DND-41 (cell line): ENCODE measurements at regions not wholly inside any gene's neighbourhood (a gene's known extent, or its start where the extent isn't known, plus 50 kb on each side); places are given as distances from the start of the nearest gene placed in this dataset.

Experiments used
- ATAC-seq: fragments of 200-7000 bp; cut with Tn5 transposase; 3 replicates; pipeline ENCODE4 v1.9.1; 2021; ENCODE audit warnings: low read depth; ENCODE audit not compliant: insufficient read depth
- DNase-seq: peaks from one replicate; pipeline ENCODE4 v3.0.0-alpha.2; 2020
- H2AFZ ChIP-seq: 2 replicates; pipeline ENCODE4 v1.6.0; 2012; ENCODE audit warnings: low read depth, low read length
- H3K27ac ChIP-seq: 2 replicates; pipeline ENCODE4 v1.5.1; 2012; ENCODE audit warnings: low read length, inconsistent platforms
- H3K27me3 ChIP-seq: fragments of 200-600 bp; sonication (generic); 2 replicates; pipeline ENCODE4 v1.6.0; 2012; ENCODE audit warnings: low read length, mild to moderate bottlenecking, inconsistent platforms; ENCODE audit not compliant: insufficient read depth, poor library complexity
- H3K36me3 ChIP-seq: 2 replicates; pipeline ENCODE4 v1.5.1; 2012; ENCODE audit warnings: low read length, inconsistent platforms; ENCODE audit not compliant: insufficient read depth
- H3K4me1 ChIP-seq: 2 replicates; pipeline ENCODE4 v1.5.1; 2012; ENCODE audit warnings: mild to moderate bottlenecking, low read length; ENCODE audit not compliant: insufficient read depth
- H3K4me2 ChIP-seq: 2 replicates; pipeline ENCODE4 v1.6.0; 2012; ENCODE audit warnings: mild to moderate bottlenecking, moderate library complexity, low read length, inconsistent platforms; ENCODE audit not compliant: insufficient read depth
- H3K4me3 ChIP-seq, 2 experiments: fragments of 200-600 bp in 1 of 2; shearing (Covaris generic) in 1 of 2; 2 replicates each; pipeline ENCODE4 v1.5.1; 2012 to 2016; ENCODE audit warnings: inconsistent platforms in 2 of 2, low read length in 2 of 2, mild to moderate bottlenecking in 2 of 2, low read depth in 1 of 2, moderate library complexity in 1 of 2
- H3K79me2 ChIP-seq: 2 replicates; pipeline ENCODE4 v1.6.0; 2012; ENCODE audit warnings: low read length, inconsistent platforms; ENCODE audit not compliant: insufficient read depth
- H3K9ac ChIP-seq: 2 replicates; pipeline ENCODE4 v1.6.0; 2012; ENCODE audit warnings: low read depth, mild to moderate bottlenecking, inconsistent platforms, low read length, moderate library complexity
- H3K9me3 ChIP-seq: 2 replicates; pipeline ENCODE4 v1.5.1; 2012; ENCODE audit warnings: low read length, moderate library complexity, mild to moderate bottlenecking, inconsistent platforms; ENCODE audit not compliant: insufficient read depth, severe bottlenecking
- H4K20me1 ChIP-seq: 2 replicates; pipeline ENCODE4 v1.6.0; 2012; ENCODE audit warnings: low read length; ENCODE audit not compliant: insufficient read depth
- EZH2 ChIP-seq: IDR thresholded peaks from 3 replicates; pipeline ENCODE4 v1.6.1; 2012; ENCODE audit warnings: borderline replicate concordance, low read depth, mild to moderate bottlenecking, moderate library complexity, low read length, inconsistent platforms; ENCODE audit not compliant: severe bottlenecking
- TF ChIP-seq, protein P1 (sequence below): IDR thresholded peaks from 2 replicates; pipeline ENCODE4 v1.5.1; 2012; ENCODE audit warnings: borderline replicate concordance, low read length, moderate library complexity, mild to moderate bottlenecking; ENCODE audit not compliant: poor library complexity, severe bottlenecking; ENCODE audit errors: extremely low read depth

- Histone ChIP-seq H4K20me1 (no peaks in the 10 kb centered on the region), H3K4me2 (no peak overlapping the region), H3K79me2 (no peaks in the 10 kb centered on the region), H3K9me3 (no peaks in the 10 kb centered on the region), H3K27ac (no peak overlapping the region), H3K4me1 (peaks cover 35% of the 10 kb centered on the region), H2AFZ (no peak overlapping the region), H3K4me3 (no peak overlapping the region), H3K36me3 (no peaks in the 10 kb centered on the region), H3K9ac (no peak overlapping the region), H3K27me3 (no peaks in the 10 kb centered on the region)
- ATAC-seq (no peak), DNase-seq (no peak)
- TF ChIP-seq EZH2 = no peak
These were observed 73.4 kb upstream of the ITPRID2 start for GRCh38 chr2:181818058-181818680.

- Histone ChIP-seq H3K79me2 (no peaks in the 10 kb centered on the region), H3K9ac (no peak overlapping the region), H2AFZ (no peak overlapping the region), H3K27me3 (no peaks in the 10 kb centered on the region), H3K4me2 (no peak overlapping the region), H3K4me3 (no peak overlapping the region), H3K4me1 (peaks cover 28% of the 10 kb centered on the region), H3K36me3 (no peaks in the 10 kb centered on the region), H4K20me1 (no peaks in the 10 kb centered on the region), H3K9me3 (no peaks in the 10 kb centered on the region), H3K27ac (no peak overlapping the region)
- TF ChIP-seq EZH2 = no peak
- TF ChIP-seq, protein P1, sequence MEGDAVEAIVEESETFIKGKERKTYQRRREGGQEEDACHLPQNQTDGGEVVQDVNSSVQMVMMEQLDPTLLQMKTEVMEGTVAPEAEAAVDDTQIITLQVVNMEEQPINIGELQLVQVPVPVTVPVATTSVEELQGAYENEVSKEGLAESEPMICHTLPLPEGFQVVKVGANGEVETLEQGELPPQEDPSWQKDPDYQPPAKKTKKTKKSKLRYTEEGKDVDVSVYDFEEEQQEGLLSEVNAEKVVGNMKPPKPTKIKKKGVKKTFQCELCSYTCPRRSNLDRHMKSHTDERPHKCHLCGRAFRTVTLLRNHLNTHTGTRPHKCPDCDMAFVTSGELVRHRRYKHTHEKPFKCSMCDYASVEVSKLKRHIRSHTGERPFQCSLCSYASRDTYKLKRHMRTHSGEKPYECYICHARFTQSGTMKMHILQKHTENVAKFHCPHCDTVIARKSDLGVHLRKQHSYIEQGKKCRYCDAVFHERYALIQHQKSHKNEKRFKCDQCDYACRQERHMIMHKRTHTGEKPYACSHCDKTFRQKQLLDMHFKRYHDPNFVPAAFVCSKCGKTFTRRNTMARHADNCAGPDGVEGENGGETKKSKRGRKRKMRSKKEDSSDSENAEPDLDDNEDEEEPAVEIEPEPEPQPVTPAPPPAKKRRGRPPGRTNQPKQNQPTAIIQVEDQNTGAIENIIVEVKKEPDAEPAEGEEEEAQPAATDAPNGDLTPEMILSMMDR = no peak
- ATAC-seq = no peak
- DNase-seq = no peak
These were observed 72.7 kb upstream of the ITPRID2 start for GRCh38 chr2:181818840-181819239.

DNA sequence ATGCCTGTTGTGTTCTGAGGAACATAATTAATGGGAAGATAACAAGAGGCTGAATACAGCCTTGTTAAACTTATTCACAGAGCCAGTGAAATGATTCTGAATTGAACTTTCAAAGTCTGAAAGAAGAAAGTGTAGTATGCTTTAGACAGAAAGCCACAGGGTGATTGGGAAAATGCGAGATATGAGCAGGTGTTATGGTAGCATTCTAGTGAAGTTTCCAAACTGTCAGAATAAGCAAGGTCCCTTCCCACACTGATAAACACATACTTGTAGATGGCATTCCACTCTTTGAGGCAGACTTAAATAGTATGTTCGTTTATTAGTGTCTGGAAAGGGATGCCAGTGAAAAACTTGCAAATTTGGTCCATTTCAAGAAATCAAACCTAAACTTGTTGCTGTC is 70.5 kb upstream of the ITPRID2 start:
- peaks cover 13% of the 10 kb centered on the region for H3K4me1 ChIP-seq
- H4K20me1 ChIP-seq = no peaks in the 10 kb centered on the region
- no peaks in the 10 kb centered on the region for H3K27me3 ChIP-seq
- no peak overlapping the region for H3K9ac ChIP-seq
- H3K4me3 ChIP-seq = no peak overlapping the region
- DNase-seq (no peak), ATAC-seq (peak; percentile 12; the same call in 1 of the 3 replicates)
- no peaks in the 10 kb centered on the region for H3K9me3 ChIP-seq
- no peak overlapping the region for H3K27ac ChIP-seq
- no peaks in the 10 kb centered on the region for H3K36me3 ChIP-seq
- no peak for TF ChIP-seq EZH2
- TF ChIP-seq, protein P1 = no peak
- H3K79me2 ChIP-seq = no peaks in the 10 kb centered on the region
- 0 out of 2 replicates have a peak overlapping the region, but pooled peaks have one; percentile 0 for H2AFZ ChIP-seq
- H3K4me2 ChIP-seq = no peak overlapping the region

DNA sequence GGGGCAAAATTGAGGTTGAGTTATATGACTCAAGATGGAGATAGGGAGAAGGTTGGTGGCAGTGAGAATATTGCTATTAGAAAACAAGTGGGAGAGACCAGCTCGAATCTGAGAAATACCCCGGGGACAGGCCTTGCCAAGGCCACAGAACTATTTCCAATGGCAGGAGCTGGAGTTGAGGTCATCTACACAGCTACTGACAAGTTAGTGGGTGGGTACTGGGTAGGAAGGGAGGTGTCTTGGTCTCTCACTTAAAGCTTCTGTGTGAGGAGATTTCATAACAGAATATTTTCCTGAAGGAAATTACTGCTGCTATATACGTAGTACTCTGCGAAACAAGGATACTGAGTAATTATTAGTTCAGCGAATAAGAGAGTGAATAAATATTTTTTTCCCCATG is 69.4 kb upstream of the ITPRID2 start:
- Histone ChIP-seq H3K9ac (no peak overlapping the region), H3K9me3 (no peaks in the 10 kb centered on the region), H3K27ac (no peak overlapping the region), H4K20me1 (no peaks in the 10 kb centered on the region), H3K4me1 (peaks cover 13% of the 10 kb centered on the region), H3K27me3 (no peaks in the 10 kb centered on the region), H3K4me3 (no peak overlapping the region), H3K4me2 (no peak overlapping the region), H2AFZ (no peak overlapping the region), H3K79me2 (no peaks in the 10 kb centered on the region), H3K36me3 (no peaks in the 10 kb centered on the region)
- ATAC-seq (no peak), DNase-seq (no peak)
- TF ChIP-seq, protein P1 = no peak
- TF ChIP-seq EZH2 = no peak
